B cell (primary cell): ENCODE measurements at regions not wholly inside any gene's neighbourhood (a gene's known extent, or its start where the extent isn't known, plus 50 kb on each side); places are given as distances from the start of the nearest gene placed in this dataset.

ENCODE experiments used
- CTCF ChIP-seq: fragments of 200-600 bp; IDR thresholded peaks from one replicate; pipeline ENCODE4 v1.8.0; 2022; ENCODE audit warnings: antibody characterized with exemption, mild to moderate bottlenecking
- EZH2 ChIP-seq: IDR thresholded peaks from 2 replicates; pipeline ENCODE4 v1.6.1; 2012; ENCODE audit warnings: borderline replicate concordance, low read depth, mild to moderate bottlenecking, moderate library complexity, low read length; ENCODE audit not compliant: insufficient read depth, poor library complexity, severe bottlenecking

- TF ChIP-seq CTCF (no peak), EZH2 (no peak)
Measured at GRCh38 chr10:23516530-23516929, 77.7 kb downstream of the OTUD1 start.
